Suppressor macrophage treated with lipopolysaccharide for 1 hour (primary cell): ENCODE measurements at regions not wholly inside any gene's neighbourhood (a gene's known extent, or its start where the extent isn't known, plus 50 kb on each side); places are given as distances from the start of the nearest gene placed in this dataset.

ENCODE experiments used
- DNase-seq, 3 donors: peaks; one replicate each; pipeline ENCODE4 v3.0.0-alpha.2; 2020 to 2022

- DNase-seq: peak; percentile 76 to 86 (median 80)
Observed at GRCh38 chr6:88380083-88380482, 213.9 kb upstream of the CNR1 start.

DNA sequence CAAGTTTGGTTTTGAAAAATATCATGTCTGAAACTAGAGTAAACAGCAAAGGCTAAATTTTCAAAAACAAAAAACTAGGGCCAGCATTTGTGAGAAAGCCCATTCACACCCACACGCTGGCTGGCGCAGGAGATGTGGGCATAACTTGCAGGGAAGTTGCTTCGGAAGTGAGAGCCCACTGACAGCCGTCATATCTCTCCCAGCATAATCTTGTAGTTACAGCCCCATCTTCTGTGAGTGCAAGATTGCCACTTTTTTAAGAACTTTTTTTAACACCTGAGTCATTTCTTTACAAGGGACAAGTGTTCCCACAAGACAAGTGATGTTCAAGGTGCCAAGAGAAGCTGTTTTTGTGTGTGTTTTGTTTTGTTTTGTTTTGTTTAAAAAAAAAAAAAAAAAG is 212.5 kb upstream of the CNR1 start:
- DNase-seq: peak in 2 of 3 donors; percentile 5 to 30

- DNase-seq: no peak
Observed at GRCh38 chr6:88377976-88378568, 211.9 kb upstream of the CNR1 start.

DNA sequence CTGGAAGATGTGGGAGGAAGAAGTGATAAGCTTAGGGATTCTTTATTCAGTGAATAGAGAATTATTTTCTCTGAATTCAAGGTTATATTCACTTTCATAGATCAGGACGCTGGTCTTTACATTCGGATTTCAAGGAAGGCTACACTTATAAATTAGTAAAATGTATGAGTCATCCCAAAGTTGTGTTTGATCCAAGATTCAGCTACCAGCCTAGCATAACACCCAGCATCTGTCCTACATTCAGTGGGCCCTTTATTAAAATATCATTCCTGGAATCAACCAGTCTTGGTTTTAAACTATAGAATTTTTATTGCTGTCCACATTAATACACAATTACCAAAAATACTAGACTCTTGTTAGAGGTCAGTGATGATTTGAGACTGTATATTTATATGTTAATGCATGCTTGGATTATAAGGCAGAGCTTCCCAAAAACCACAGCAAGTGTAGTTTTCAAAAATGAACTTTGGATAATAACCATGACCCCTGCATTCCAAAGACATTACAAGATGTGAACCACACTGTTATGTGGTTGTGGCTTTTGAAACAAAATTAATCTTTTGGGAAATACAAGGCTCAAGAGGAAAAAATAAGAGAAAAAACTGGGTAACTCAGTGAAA is 210.7 kb upstream of the CNR1 start:
- no peak for DNase-seq

DNA sequence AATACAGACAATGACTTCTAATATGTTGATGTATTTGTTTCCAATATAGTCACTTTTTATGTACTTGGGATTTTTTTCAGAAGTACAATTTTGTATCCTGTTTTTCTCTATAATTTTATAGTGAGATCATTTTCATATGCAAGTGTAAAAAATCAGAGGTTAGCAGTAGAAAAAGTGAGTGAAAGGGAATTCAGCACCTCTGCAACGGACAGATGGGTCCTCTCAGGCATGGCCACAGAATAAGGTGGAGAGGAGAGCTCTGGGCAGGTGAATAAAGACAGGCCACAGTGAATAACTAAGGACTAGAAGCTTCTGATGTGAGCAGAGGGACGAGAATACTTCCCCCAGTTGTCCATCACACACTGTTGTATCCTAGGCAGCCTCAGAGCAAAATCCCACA is 210.1 kb upstream of the CNR1 start:
- no peak for DNase-seq

DNA sequence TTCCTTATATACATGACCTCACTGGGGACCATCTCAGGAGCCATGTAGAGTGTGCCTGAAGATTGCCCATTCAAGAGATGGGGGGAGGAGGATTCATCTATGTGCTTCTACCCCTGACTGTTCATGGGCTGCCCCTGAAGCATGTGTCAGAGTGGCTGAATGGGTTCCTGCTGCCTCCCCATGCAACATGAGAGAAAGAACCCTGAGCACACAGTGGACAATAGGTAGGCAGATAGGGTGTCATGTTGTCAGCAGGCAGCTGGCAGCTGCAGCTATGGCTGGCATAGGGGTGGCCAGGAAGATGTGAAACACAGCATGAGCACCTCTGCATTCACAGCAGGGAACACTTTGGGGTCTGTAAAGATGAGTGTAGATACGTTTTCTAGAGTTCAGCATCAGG is 208.4 kb upstream of the CNR1 start:
- no peak for DNase-seq

DNA sequence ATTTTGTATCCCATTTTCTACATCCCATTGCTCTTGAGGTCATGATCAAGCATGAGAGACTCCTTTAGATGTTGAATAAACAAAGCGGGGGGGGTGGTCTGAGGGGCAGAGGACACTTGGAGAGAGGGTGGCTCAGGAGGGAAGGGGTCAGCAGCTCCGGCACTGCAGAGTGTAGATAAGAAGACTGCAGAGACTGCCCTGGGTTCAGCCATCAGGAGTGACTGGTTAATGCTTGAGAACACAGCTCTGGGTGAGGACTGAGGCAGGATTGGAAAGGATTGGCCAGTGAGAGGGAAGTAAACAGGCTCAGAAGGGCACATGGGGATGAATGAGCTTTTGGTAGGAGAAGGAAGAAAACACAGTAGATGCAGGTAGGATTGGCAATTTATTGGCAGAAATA is 205.3 kb upstream of the CNR1 start:
- no peak for DNase-seq

DNA sequence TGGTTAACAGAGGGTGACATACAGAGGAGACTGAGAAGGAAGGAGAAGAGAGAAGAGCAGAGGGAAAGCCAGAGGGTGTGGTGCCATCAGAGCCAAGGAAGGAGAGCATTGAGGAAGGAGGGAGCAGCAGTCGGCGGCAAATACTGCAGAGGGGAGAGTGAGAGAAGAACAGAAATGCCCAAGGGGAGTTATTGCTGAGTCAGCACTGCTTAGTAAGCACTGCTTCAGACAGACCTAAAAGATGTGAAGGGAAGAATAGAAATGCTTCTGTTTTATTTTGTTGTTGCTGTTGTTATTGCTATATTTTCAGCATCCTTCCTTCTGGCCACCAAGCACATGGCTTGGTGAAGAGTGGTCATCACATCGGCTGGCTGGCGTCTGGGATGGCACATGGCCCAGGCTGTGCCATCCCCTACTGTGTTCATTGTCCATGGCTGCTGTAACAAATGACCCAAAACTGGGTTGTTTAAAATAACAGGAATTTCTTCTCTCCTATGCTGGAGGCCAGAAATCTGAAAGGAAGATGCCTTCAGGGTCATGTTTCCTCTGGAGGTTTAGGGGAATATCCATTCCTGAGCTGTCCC is 204.1 kb upstream of the CNR1 start:
- no peak for DNase-seq

DNA sequence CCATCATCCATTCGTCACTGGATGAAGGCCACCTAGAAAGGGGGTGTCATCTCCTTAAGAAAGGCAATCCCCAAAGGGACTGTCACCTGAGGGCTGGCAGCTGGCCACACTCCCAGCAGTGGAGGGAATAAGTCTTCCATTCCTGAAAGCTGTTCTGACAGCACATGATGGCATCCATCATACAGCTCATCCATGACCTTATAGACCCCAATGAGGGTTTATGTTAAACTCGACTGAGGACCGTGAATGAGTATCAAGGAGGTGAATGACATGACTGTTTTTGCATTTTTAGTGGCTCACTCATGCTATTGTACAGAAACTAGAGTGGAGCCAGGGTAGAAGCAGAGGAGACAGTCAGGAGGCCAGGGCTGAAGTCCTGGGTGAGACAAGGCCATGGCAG is 203.1 kb upstream of the CNR1 start:
- no peak for DNase-seq

DNA sequence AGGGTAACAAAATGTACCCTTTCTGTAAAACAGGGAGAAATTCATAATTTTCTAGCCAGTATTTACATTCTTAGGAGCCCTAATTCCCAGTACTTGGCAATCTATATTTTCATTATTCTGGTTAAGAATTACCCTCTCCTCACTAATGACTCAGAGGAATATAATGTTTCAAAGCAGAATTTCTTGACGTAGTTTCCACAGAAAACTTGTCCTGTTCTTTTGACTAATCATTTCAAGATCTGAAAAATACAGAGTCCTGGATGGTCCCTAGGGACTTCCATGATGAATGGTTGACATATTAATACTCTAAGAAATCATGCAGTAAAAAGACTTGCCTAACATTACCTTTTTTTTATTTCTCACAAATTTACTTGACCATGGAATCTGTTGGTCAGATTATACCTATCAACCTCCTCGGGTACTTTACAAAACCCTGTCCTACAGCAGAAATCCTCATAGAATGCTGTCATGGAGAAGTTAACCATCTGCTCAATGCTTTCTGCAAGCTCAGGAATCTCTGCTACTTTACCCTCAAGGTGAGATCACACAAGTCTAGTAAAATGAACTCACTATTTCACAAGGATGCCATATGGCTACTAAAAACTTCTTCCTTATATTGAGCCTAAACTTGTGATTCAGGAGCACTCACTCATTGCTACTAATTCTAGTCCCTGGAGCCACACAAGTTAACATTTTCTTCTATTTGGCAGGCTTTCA is 202.1 kb upstream of the CNR1 start:
- no peak for DNase-seq

- no peak for DNase-seq
Observed at GRCh38 chr6:88367248-88367647, 201.1 kb upstream of the CNR1 start.

DNA sequence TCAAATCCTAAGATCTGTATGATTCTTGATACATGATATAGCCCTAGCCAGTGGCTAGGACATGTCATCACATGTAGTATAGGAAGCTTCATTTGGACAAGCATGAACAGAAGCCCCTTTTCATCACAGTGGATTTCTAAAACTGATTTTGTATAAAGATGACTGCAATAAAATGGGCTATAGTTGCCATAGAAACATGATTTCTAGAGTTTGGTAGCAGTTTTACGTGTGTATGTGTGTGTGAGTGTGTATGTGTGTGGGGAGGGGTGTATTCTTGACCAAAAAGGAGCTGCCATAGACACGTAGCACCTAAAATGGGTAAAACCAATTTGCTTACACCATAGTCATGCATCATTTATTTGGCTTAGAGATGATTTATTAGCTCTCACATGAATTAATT is 200.5 kb upstream of the CNR1 start:
- no peak for DNase-seq

DNA sequence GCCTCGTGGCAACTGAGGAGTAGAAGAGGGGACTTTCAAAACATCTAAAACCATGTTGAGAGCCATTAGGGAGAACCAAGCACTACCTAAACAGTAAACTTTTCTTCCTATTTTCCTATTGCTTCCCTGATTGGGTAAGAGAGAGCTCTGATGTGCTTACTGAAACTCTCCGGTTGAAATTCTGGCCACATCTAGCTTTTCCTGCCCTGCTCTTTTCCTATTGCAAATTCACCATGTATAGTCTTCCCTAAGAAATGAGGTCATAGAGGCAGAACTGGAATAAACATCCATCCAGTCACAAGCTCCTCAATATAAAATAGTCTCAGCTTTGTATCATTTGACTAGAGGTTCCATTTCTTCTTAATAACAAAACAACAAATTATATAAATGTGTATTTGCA is 199.5 kb upstream of the CNR1 start:
- no peak for DNase-seq

DNA sequence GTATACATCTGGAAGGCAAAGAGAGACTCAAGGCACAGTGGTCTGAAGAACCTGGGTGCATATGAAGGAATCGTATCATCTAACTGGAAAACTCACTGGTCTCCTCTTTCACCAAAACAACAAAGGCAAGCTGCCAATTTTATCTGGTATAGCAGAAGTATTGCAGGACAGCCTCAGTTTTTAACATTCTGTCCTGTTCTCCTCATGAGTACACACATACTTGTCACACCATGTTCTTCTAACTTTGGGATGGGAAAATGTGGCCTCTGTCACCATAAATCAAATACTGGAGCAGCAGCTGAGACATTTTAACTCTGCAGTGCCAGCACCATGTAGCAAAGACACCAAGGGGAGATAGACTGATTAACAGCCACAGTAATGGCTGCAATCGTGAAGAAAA is 199.1 kb upstream of the CNR1 start:
- DNase-seq: no peak

- no peak for DNase-seq
Observed at GRCh38 chr6:88361754-88362153, 195.6 kb upstream of the CNR1 start.

- no peak for DNase-seq
Observed at GRCh38 chr6:88361298-88361697, 195.2 kb upstream of the CNR1 start.

DNA sequence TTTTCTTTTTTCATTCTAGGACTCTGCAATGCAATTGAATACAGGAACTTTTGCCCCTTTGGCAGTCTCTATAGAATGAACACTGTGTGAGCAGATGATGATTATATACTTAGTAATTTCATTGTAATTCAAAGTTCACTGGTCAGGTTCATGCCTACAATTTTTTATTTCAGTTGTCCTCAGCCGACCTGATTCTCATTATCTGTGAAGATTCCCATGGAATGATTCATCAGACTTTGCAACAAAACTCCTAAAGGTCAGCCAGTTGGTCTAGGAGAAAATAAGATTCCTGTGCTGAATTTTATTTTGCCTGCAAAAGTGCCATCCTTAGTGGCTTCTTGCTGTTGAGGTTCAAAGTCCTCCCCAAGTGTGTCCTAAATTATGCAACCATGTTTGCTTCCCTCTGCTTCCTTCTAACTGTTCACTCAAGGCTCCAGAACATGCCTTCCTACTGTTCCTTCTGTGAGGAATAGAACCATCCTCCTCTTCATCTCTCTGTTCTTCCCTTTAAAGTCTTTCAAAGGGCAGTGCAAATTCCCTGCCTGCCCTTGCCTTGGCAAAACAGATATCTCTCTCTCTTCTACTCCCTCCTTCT is 194.2 kb upstream of the CNR1 start:
- no peak for DNase-seq

GRCh38 chr6:88359530-88360202 is 193.5 kb upstream of the CNR1 start:
- no peak for DNase-seq

- no peak for DNase-seq
Observed at GRCh38 chr6:88358846-88359245, 192.7 kb upstream of the CNR1 start.

DNA sequence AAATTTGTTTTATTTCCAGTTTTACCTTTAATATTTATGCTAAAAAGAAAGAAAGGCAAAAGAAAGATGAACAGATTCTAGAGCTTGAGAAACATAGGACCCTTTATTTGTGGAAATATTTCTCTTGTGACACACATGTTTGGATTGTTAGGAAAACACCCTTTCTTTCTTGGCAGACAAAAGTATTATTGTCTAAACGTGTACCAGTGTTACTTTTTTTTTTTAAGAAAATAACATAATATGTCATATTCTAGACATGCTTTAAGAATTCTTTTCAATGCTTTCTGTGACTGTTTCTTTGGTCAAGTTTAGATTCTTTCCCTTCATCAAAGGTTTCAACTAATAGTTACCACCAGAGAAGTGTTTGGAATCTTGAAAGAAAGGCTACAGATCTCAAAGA is 183.4 kb upstream of the CNR1 start:
- no peak for DNase-seq

GRCh38 chr6:88342336-88342735 is 176.2 kb upstream of the CNR1 start:
- no peak for DNase-seq

- DNase-seq: no peak
Observed at GRCh38 chr6:88339761-88340160, 173.6 kb upstream of the CNR1 start.

DNA sequence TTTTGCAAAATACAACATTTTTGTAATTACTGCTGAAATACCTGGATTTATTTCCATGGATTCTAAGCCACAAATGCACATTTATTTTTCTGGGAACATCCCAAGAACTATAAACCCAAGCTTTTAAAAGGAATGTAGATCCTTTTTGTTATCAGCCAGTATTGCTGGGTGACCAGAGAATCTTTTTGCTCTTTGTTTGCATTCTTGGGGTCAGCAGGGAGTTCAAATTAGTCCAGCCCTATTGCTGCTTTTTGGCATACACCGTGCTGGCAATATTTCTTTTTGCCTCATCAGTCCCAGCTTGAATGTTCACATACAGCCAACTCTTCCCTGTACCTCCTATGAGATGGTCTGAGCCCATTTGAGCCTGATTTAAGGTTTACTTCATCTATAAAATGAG is 155.2 kb upstream of the CNR1 start:
- no peak for DNase-seq
